ENCODE measurements at regions not wholly inside any gene's neighbourhood (a gene's known extent, or its start where the extent isn't known, plus 50 kb on each side); places are given as distances from the start of the nearest gene placed in this dataset.

DNA sequence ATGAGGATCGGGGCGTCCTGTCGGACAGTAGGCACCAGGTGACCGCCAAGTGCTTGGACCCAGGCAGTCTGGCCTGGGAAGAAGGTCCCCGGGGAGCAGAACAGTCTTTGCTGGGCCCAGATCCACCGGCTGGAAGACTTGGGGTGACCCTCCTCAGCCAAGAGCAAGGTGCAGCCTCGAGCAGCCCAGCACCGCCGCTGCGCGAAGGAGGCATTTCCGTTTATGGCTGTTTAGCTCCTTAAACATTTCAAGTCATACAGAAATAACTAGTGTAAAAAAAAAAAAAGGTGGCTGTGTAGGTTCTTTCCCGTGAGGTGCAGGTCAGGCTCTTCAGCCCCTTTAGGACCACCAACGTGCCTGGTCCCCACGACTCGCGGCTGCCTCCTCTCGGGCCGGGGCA is 370.2 kb downstream of the CMPK2 start:
- no peak for ATAC-seq
- TF ChIP-seq CSDC2 (CRISPR knock-in tag; IDR thresholded peaks at IDR 0.05) (no peak), TCF4 (CRISPR knock-in tag; IDR thresholded peaks at IDR 0.05; ENCODE audit: borderline replicate concordance) (no peak), SNAI2 (CRISPR knock-in tag; IDR thresholded peaks at IDR 0.05) (no peak), ZNF70 (CRISPR knock-in tag; IDR thresholded peaks at IDR 0.05) (no peak)
- TF ChIP-seq, protein P1, sequence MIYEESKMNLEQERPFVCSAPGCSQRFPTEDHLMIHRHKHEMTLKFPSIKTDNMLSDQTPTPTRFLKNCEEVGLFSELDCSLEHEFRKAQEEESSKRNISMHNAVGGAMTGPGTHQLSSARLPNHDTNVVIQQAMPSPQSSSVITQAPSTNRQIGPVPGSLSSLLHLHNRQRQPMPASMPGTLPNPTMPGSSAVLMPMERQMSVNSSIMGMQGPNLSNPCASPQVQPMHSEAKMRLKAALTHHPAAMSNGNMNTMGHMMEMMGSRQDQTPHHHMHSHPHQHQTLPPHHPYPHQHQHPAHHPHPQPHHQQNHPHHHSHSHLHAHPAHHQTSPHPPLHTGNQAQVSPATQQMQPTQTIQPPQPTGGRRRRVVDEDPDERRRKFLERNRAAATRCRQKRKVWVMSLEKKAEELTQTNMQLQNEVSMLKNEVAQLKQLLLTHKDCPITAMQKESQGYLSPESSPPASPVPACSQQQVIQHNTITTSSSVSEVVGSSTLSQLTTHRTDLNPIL (CRISPR knock-in tag; IDR thresholded peaks at IDR 0.05; ENCODE audit: low read depth) = no peak

DNA sequence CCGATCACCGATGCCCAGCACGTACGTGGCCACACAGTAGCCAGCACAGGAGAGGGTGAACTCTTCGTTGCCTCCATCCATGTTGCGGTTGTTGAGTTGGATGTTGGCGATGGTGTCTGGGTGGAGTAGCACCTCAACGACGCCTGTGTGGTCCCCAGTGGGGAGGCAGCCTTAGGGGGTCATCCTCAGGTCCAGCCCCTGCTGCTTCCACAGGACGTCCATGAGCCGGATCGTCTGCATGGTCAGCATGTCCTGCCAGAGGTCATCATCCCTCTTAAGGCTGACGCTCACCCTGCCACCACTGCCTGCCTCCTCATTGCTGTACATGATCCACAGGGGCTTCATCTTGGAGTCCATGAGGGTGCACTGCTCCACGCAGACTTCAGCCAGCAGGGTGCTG is 369.3 kb downstream of the CMPK2 start:
- no peak for ATAC-seq
- TF ChIP-seq, protein P2, sequence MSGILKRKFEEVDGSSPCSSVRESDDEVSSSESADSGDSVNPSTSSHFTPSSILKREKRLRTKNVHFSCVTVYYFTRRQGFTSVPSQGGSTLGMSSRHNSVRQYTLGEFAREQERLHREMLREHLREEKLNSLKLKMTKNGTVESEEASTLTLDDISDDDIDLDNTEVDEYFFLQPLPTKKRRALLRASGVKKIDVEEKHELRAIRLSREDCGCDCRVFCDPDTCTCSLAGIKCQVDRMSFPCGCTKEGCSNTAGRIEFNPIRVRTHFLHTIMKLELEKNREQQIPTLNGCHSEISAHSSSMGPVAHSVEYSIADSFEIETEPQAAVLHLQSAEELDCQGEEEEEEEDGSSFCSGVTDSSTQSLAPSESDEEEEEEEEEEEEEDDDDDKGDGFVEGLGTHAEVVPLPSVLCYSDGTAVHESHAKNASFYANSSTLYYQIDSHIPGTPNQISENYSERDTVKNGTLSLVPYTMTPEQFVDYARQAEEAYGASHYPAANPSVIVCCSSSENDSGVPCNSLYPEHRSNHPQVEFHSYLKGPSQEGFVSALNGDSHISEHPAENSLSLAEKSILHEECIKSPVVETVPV (CRISPR knock-in tag; IDR thresholded peaks at IDR 0.05) = no peak
- TF ChIP-seq ZNF565 (CRISPR knock-in tag; conservative IDR thresholded peaks at IDR 0.05; ENCODE audit: low read depth) = no peak
- TF ChIP-seq RARB (CRISPR knock-in tag; IDR thresholded peaks at IDR 0.05) = no peak
- TF ChIP-seq ESRRG (CRISPR knock-in tag; IDR thresholded peaks at IDR 0.05) = no peak
- TF ChIP-seq, protein P3, sequence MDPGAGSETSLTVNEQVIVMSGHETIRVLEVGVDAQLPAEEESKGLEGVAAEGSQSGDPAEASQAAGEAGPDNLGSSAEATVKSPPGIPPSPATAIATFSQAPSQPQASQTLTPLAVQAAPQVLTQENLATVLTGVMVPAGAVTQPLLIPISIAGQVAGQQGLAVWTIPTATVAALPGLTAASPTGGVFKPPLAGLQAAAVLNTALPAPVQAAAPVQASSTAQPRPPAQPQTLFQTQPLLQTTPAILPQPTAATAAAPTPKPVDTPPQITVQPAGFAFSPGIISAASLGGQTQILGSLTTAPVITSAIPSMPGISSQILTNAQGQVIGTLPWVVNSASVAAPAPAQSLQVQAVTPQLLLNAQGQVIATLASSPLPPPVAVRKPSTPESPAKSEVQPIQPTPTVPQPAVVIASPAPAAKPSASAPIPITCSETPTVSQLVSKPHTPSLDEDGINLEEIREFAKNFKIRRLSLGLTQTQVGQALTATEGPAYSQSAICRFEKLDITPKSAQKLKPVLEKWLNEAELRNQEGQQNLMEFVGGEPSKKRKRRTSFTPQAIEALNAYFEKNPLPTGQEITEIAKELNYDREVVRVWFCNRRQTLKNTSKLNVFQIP (CRISPR knock-in tag; IDR thresholded peaks at IDR 0.05; ENCODE audit: borderline replicate concordance, low read depth) = no peak
- TF ChIP-seq ISL1 (CRISPR knock-in tag; IDR thresholded peaks at IDR 0.05) = no peak
- TF ChIP-seq, protein P4, sequence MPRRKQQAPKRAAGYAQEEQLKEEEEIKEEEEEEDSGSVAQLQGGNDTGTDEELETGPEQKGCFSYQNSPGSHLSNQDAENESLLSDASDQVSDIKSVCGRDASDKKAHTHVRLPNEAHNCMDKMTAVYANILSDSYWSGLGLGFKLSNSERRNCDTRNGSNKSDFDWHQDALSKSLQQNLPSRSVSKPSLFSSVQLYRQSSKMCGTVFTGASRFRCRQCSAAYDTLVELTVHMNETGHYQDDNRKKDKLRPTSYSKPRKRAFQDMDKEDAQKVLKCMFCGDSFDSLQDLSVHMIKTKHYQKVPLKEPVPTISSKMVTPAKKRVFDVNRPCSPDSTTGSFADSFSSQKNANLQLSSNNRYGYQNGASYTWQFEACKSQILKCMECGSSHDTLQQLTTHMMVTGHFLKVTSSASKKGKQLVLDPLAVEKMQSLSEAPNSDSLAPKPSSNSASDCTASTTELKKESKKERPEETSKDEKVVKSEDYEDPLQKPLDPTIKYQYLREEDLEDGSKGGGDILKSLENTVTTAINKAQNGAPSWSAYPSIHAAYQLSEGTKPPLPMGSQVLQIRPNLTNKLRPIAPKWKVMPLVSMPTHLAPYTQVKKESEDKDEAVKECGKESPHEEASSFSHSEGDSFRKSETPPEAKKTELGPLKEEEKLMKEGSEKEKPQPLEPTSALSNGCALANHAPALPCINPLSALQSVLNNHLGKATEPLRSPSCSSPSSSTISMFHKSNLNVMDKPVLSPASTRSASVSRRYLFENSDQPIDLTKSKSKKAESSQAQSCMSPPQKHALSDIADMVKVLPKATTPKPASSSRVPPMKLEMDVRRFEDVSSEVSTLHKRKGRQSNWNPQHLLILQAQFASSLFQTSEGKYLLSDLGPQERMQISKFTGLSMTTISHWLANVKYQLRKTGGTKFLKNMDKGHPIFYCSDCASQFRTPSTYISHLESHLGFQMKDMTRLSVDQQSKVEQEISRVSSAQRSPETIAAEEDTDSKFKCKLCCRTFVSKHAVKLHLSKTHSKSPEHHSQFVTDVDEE (CRISPR knock-in tag; IDR thresholded peaks at IDR 0.05) = no peak
- no peak for TF ChIP-seq BACH2 (CRISPR knock-in tag; IDR thresholded peaks at IDR 0.05; ENCODE audit: borderline replicate concordance)
- TF ChIP-seq ZNF70 (CRISPR knock-in tag; IDR thresholded peaks at IDR 0.05) = no peak
- no peak for TF ChIP-seq ZNF8 (CRISPR knock-in tag; IDR thresholded peaks at IDR 0.05)
- no peak for TF ChIP-seq SNAI2 (CRISPR knock-in tag; IDR thresholded peaks at IDR 0.05)

DNA sequence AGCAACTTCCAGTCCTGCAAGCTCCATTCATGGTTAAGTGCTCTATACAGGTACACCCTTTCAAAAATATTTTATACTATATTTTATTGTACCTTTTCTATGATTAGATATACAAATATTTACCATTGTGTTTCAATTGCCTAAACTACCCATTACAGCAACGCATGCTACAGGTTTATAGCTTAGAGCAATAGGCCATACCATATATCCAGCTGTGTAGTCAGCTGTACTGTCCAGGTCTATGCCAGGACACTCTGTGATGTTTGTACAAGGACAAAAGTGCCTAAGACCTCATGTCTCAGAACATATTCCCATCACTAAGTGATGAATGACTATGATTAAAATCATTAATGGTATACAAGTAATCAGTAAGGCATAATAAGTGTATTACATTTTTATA is 368.7 kb downstream of the CMPK2 start:
- TF ChIP-seq ZFP3 (CRISPR knock-in tag; IDR thresholded peaks at IDR 0.05) (no peak), ZNF8 (CRISPR knock-in tag; IDR thresholded peaks at IDR 0.05) (no peak), RARB (CRISPR knock-in tag; IDR thresholded peaks at IDR 0.05) (no peak), OSR1 (CRISPR knock-in tag; IDR thresholded peaks at IDR 0.05) (no peak), ZC3H10 (CRISPR knock-in tag; IDR thresholded peaks at IDR 0.05) (no peak), ZNF565 (CRISPR knock-in tag; conservative IDR thresholded peaks at IDR 0.05; ENCODE audit: low read depth) (no peak), PPARA (CRISPR knock-in tag; IDR thresholded peaks at IDR 0.05; ENCODE audit: borderline replicate concordance) (no peak), TCF4 (CRISPR knock-in tag; IDR thresholded peaks at IDR 0.05; ENCODE audit: borderline replicate concordance) (no peak), ESRRG (CRISPR knock-in tag; IDR thresholded peaks at IDR 0.05) (no peak), ISL1 (CRISPR knock-in tag; IDR thresholded peaks at IDR 0.05) (no peak), CSDC2 (CRISPR knock-in tag; IDR thresholded peaks at IDR 0.05) (no peak), TOX (CRISPR knock-in tag; IDR thresholded peaks at IDR 0.05; ENCODE audit: borderline replicate concordance) (no peak), GLIS3 (CRISPR knock-in tag; IDR thresholded peaks at IDR 0.05) (no peak), ZFP30 (CRISPR knock-in tag; IDR thresholded peaks at IDR 0.05) (no peak), ZNF70 (CRISPR knock-in tag; IDR thresholded peaks at IDR 0.05) (no peak)
- TF ChIP-seq, protein P3 (CRISPR knock-in tag; IDR thresholded peaks at IDR 0.05; ENCODE audit: borderline replicate concordance, low read depth) = no peak
- TF ChIP-seq, protein P2 (CRISPR knock-in tag; IDR thresholded peaks at IDR 0.05) = no peak
- TF ChIP-seq, protein P5, sequence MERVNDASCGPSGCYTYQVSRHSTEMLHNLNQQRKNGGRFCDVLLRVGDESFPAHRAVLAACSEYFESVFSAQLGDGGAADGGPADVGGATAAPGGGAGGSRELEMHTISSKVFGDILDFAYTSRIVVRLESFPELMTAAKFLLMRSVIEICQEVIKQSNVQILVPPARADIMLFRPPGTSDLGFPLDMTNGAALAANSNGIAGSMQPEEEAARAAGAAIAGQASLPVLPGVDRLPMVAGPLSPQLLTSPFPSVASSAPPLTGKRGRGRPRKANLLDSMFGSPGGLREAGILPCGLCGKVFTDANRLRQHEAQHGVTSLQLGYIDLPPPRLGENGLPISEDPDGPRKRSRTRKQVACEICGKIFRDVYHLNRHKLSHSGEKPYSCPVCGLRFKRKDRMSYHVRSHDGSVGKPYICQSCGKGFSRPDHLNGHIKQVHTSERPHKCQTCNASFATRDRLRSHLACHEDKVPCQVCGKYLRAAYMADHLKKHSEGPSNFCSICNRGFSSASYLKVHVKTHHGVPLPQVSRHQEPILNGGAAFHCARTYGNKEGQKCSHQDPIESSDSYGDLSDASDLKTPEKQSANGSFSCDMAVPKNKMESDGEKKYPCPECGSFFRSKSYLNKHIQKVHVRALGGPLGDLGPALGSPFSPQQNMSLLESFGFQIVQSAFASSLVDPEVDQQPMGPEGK (CRISPR knock-in tag; IDR thresholded peaks at IDR 0.05; ENCODE audit: borderline replicate concordance) = no peak
- TF ChIP-seq, protein P1 (CRISPR knock-in tag; IDR thresholded peaks at IDR 0.05; ENCODE audit: low read depth) = no peak
- no peak for ATAC-seq

Data from SK-N-SH treated with all-trans-retinoic acid at 6 μM for 48 hours (cell line).